Liver (tissue), 3 donors: ENCODE measurements at regions not wholly inside any gene's neighbourhood (a gene's known extent, or its start where the extent isn't known, plus 50 kb on each side); places are given as distances from the start of the nearest gene placed in this dataset.

ENCODE experiments used
- ATF3 ChIP-seq: IDR thresholded peaks from 2 replicates; pipeline ENCODE4 v1.6.1; 2016; ENCODE audit warnings: antibody characterized with exemption
- CTCF ChIP-seq: fragments of 150-350 bp; IDR thresholded peaks from 2 replicates; pipeline ENCODE4 v1.5.1; 2017; ENCODE audit warnings: improper control_type of control experiment, low read depth, low read length; ENCODE audit not compliant: missing input control
- donor health status: healthy.
- donor health status: healthy.

DNA sequence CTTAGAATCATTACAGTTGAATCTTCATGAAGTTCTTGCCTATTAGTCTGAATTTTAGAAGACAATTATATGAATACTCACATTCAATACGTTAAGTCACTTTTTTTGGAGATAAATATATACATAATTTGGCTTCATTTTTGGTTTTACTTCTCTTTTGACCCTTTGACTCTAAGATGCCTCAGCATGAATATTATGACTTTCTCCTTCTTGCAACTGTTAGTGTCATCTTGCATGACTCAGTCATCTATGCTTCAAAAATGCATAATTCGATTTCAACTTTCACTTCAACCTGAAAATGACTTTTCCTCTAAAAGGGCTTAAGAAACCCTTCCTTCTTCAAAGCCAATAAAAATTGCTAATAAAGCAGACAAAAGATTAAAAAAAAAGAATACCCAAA lies 1427.5 kb downstream of the ADGRL3 start:
- TF ChIP-seq CTCF (no peak), ATF3 (no peak)
